Progenitor cell of endocrine pancreas (in vitro differentiated cells): ENCODE measurements at regions not wholly inside any gene's neighbourhood (a gene's known extent, or its start where the extent isn't known, plus 50 kb on each side); places are given as distances from the start of the nearest gene placed in this dataset.

ENCODE experiments used
- DNase-seq: peaks from one replicate; pipeline ENCODE4 v3.0.0; 2021; ENCODE audit warnings: low spot score; ENCODE audit not compliant: unreplicated experiment
- H3K27ac Mint-ChIP-seq: 2 replicates; pipeline ENCODE4 v1.8.0; 2021; ENCODE audit warnings: mild to moderate bottlenecking, moderate library complexity, mixed read lengths
- H3K27me3 Mint-ChIP-seq: 2 replicates; pipeline ENCODE4 v1.8.0; 2021; ENCODE audit warnings: mixed read lengths
- H3K36me3 Mint-ChIP-seq: 2 replicates; pipeline ENCODE4 v1.8.0; 2022; ENCODE audit warnings: mixed read lengths; ENCODE audit not compliant: insufficient read depth
- H3K4me1 Mint-ChIP-seq: 2 replicates; pipeline ENCODE4 v1.8.0; 2021; ENCODE audit warnings: low read depth, mixed read lengths
- H3K4me3 Mint-ChIP-seq: 2 replicates; pipeline ENCODE4 v1.8.0; 2021; ENCODE audit warnings: low read depth, mild to moderate bottlenecking, moderate library complexity, mixed read lengths
- H3K9me3 Mint-ChIP-seq: 2 replicates; pipeline ENCODE4 v1.8.0; 2021; ENCODE audit warnings: low read depth, mixed read lengths
- CTCF ChIP-seq: fragments of 200-600 bp; sonication (generic); IDR thresholded peaks from one replicate; pipeline ENCODE4 v1.5.0; 2021; ENCODE audit warnings: antibody characterized with exemption, mild to moderate bottlenecking; ENCODE audit not compliant: unreplicated experiment

GRCh38 chr1:147470079-147470478, 71.2 kb upstream of the BCL9 start:
- no peak for TF ChIP-seq CTCF
- H3K4me3 Mint-ChIP-seq: no peak overlapping the region
- peaks cover 20% of the 10 kb centered on the region for H3K9me3 Mint-ChIP-seq
- H3K27me3 Mint-ChIP-seq: peaks cover 9% of the 10 kb centered on the region
- peaks cover 5% of the 10 kb centered on the region for H3K4me1 Mint-ChIP-seq
- no peak for DNase-seq
- no peaks in the 10 kb centered on the region for H3K36me3 Mint-ChIP-seq
- no peak overlapping the region for H3K27ac Mint-ChIP-seq

GRCh38 chr1:147472489-147472888, 68.8 kb upstream of the BCL9 start:
- DNase-seq: no peak
- H3K36me3 Mint-ChIP-seq: no peaks in the 10 kb centered on the region
- H3K27ac Mint-ChIP-seq: no peak overlapping the region
- H3K4me3 Mint-ChIP-seq: no peak overlapping the region
- TF ChIP-seq CTCF: no peak
- H3K27me3 Mint-ChIP-seq: peaks cover 4% of the 10 kb centered on the region
- peaks cover 5% of the 10 kb centered on the region for H3K4me1 Mint-ChIP-seq
- peaks cover 6% of the 10 kb centered on the region for H3K9me3 Mint-ChIP-seq

- no peak for DNase-seq
- H3K4me1 Mint-ChIP-seq: peaks cover 5% of the 10 kb centered on the region
- peaks cover 6% of the 10 kb centered on the region for H3K9me3 Mint-ChIP-seq
- no peak overlapping the region for H3K4me3 Mint-ChIP-seq
- peaks cover 4% of the 10 kb centered on the region for H3K27me3 Mint-ChIP-seq
- no peaks in the 10 kb centered on the region for H3K36me3 Mint-ChIP-seq
- no peak overlapping the region for H3K27ac Mint-ChIP-seq
- no peak for TF ChIP-seq CTCF
Measured at GRCh38 chr1:147472966-147473732, 68.2 kb upstream of the BCL9 start.

GRCh38 chr1:147473733-147474049, 67.6 kb upstream of the BCL9 start:
- TF ChIP-seq CTCF: no peak
- Mint-ChIP-seq H3K9me3 (peaks cover 6% of the 10 kb centered on the region), H3K4me1 (peaks cover 5% of the 10 kb centered on the region), H3K27me3 (peaks cover 4% of the 10 kb centered on the region), H3K27ac (no peak overlapping the region), H3K36me3 (no peaks in the 10 kb centered on the region), H3K4me3 (no peak overlapping the region)
- DNase-seq: no peak

- TF ChIP-seq CTCF: no peak
- Mint-ChIP-seq H3K27me3 (peaks cover 4% of the 10 kb centered on the region), H3K27ac (no peak overlapping the region), H3K4me1 (peaks cover 5% of the 10 kb centered on the region), H3K36me3 (no peaks in the 10 kb centered on the region), H3K4me3 (no peak overlapping the region), H3K9me3 (peaks cover 6% of the 10 kb centered on the region)
- no peak for DNase-seq
Measured at GRCh38 chr1:147475488-147475887, 65.8 kb upstream of the BCL9 start.
